Midbrain (tissue), 1 donor: ENCODE measurements at regions not wholly inside any gene's neighbourhood (a gene's known extent, or its start where the extent isn't known, plus 50 kb on each side); places are given as distances from the start of the nearest gene placed in this dataset.
"Not testable (repeated sequence)": the region's sequence is repeated elsewhere in the genome, so short reads cannot be mapped to it uniquely, and the experiment has no call there.

Source experiments
- DNase-seq: peaks from one replicate; lab custom pipeline; 2025; lab: John Stamatoyannopoulos, UW

- DNase-seq = no peak
Observed at GRCh38 chr14:105903971-105904370, 377.6 kb downstream of the TMEM121 start.

DNA sequence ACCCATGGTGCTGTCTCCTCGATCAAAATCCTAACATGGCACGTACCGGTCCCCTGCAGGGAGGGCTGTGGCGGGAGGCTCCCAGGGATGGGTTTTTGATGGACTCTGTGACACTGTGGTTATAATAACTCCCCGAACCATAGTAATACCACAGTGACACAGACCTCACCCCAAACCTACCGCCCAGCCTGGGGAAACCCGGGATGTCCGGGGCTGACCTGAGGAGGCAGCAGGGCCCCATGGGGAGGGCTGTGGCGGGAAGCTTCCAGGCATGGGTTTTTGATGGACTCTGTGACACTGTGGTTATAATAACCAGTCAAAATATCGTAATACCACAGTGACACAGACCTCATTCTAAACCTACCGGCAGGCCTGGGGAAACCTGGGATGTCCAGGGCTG, 378.0 kb downstream of the TMEM121 start:
- DNase-seq = no peak

- DNase-seq = no peak
Observed at GRCh38 chr14:105905456-105905855, 379.1 kb downstream of the TMEM121 start.

- DNase-seq = no peak
Observed at GRCh38 chr14:105907276-105907675, 380.9 kb downstream of the TMEM121 start.

GRCh38 chr14:105908006-105908405, 381.6 kb downstream of the TMEM121 start:
- DNase-seq = no peak

DNA sequence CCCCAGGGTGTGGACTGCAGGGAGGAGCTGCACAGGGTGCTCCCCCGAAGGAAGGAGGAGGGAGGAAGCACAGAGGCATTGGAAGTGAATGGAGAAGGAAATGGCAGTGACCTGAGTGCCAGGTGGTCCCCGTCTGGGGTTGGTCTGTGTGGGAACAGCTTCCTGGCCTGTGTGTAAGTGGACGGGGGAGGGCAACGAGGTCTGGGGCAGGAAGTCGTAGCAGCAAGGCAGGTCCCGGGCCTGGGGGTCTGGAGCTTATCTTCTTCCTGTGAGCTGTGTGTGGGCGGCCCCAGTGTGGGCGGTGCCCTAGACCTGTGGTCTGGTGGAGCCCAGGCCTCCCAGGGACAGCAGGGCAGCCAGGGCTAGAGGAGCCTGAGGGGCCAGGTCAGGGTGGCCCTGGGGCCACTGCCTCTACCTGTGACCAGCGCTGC, 382.1 kb downstream of the TMEM121 start:
- DNase-seq = no peak

DNA sequence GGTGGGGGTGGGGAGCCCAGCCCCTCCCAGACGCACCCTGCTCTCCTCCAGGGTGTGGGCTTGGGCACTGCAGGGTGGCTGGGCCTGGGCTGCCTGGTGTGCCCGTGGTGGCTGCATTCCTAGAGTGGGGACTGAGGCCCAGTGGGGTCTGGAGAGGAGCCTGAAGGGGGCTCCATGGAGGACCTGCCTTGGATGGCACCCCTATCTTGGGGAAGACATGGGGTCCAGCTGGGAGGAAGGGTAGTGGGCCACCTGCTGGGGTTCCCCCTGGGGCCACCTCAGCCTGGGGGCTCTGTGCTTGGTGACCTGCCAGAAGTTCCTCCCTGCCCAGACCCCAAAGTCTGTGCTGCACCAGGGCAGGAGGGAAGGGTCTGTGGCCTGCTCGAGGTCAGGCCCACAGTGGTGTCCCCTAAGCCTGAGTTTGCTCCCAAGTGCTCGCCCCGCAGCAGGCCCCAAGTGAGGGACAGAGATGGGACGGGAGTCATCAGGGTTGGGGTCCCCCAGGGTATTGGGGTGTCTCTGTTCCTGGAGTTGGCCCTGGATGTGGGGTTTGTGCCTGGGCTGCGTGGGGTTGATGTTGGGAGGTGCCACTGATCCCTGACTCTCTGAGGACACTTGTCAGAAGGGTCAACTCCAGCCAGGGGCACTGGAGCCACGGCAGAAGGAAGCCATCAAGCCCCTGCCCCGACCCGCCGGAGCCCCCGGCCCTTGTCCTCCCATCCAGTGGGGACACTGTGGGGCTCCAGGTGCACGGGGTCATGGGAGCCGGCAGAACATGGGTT, 382.9 kb downstream of the TMEM121 start:
- no peak for DNase-seq

DNA sequence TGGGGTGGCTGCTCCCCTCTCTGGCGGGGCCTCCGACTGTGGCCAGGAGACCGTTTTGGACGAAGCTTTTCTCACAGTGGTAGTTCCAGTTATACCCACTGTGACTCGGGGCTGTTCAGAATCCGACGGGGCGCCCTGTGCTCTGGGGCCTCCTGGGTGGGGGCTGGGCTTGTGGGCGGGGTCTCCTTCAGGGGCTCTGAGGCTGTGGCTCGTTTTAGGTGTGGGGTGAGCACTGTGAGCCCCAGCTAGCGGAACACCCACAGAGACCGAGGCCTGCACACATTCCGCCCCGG, 383.4 kb downstream of the TMEM121 start:
- not testable (repeated sequence) for DNase-seq

- DNase-seq = no peak
Observed at GRCh38 chr14:105910426-105910825, 384.0 kb downstream of the TMEM121 start.

DNA sequence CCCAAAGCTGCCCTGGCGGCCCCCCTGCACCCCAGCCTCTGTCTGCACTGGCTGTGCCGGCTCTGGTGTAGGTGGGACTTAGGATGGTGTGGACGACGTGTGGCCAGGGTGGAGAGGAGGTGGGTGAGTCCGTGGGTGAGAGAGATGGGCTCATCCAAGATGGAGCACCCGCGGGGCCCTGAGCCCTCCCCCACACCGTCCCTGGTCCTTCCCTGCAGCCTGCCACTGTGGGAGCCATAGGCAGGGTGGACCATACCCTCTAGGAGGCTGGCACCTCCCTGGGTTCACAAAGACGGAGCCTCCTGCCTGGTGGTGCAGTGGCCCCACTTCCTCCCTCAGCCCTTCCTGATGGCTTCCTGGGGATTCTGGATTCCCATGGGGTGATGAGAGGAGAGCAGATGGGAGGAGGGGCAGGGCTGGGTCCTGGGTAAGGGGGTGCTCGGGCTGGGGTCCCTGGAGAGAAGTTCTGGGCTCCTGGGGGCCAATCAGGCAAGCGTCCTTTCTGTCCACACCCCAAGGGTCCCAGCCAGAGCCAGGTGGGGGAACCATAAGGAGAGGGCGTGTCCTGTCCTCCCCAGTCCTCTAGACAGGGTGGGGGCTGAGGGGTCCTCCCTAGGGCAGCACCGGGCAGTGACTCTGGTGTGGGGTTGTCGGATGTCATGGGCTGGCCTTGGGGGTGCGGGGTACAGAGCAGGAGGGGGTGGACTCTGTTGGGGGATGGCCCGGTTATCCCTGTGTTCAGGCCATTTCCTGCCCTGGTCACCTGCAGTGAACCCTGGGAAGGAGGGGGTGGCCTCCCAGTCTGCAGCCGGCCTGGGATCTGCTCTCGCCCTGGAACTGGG, 384.8 kb downstream of the TMEM121 start:
- DNase-seq = no peak

- not testable (repeated sequence) for DNase-seq
Observed at GRCh38 chr14:105911848-105912292, 385.5 kb downstream of the TMEM121 start.

- DNase-seq = no peak
Observed at GRCh38 chr14:105912641-105913180, 386.3 kb downstream of the TMEM121 start.

DNA sequence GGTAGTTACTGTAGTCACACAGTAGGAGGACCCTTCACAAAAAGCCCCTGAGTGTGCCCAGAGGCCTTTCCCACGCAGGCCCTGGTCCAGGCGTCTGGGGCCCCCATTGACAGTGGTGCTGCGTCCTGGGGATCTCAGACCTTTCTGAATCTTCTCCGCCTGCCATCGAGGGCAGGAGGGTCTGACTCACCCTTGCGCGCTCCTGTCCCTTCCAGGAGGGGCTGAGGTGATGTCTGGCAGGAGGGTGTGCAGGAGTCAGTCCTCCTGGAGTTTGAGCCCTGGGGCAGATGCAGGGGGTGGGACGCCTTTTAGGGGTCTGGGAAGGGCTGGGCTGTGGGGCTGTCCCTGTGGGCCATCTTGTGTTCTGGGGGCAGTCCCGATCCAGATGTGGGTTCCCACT, 386.8 kb downstream of the TMEM121 start:
- no peak for DNase-seq

- DNase-seq = no peak
Observed at GRCh38 chr14:105913861-105914260, 387.5 kb downstream of the TMEM121 start.

- not testable (repeated sequence) for DNase-seq
Observed at GRCh38 chr14:105914281-105914680, 387.9 kb downstream of the TMEM121 start.

DNA sequence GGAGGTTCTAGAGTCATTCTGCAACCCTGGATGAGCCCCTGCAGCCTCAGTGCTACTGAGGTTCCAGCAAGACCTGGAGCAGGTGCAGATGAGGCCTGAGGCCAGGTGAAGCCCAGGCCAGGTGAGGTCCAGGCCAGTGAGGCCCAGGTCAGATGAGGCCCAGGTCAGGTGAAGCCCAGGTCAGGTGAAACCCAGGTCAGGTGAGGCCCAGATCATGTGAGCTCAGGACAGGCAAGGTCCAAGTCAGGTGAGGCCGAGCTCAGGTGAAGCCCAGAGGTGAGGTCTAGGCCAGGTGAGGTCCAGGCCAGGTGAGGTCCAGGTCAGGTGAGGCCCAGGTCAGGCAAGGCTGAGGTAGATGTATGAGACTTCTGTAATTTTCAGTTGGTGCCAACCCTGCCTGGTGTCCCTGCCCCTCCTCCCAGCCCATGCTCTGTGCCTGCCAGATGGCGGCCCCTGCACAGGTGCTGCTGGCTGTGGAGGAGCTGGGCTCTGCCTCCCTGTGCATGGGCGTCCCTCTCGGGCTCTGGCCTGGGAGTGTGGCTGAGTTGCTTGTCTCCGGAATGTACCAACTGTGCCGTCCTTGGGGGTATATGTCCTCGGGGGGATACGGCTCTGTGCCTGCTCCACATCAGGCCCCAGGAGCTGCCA, 388.5 kb downstream of the TMEM121 start:
- DNase-seq = no peak

DNA sequence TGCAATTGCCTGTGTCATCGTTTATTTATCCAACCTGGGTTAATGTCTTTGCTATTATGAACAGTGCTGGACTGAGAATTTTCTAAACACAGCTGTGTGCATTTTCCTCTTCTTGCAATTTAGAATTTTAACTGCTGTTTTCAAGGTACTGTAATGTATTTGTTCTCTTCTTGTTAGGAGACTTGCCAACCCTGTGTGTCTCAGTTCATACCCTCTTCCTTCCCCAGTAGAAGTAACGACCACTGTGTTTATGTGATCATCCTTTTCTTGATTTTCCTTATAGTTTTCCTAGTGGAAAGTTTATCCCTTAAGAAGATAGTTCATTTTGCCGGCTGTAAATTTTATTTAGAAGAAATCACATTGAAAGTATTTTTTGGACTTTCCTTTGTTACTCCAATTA, 389.2 kb downstream of the TMEM121 start:
- DNase-seq = not testable (repeated sequence)

DNA sequence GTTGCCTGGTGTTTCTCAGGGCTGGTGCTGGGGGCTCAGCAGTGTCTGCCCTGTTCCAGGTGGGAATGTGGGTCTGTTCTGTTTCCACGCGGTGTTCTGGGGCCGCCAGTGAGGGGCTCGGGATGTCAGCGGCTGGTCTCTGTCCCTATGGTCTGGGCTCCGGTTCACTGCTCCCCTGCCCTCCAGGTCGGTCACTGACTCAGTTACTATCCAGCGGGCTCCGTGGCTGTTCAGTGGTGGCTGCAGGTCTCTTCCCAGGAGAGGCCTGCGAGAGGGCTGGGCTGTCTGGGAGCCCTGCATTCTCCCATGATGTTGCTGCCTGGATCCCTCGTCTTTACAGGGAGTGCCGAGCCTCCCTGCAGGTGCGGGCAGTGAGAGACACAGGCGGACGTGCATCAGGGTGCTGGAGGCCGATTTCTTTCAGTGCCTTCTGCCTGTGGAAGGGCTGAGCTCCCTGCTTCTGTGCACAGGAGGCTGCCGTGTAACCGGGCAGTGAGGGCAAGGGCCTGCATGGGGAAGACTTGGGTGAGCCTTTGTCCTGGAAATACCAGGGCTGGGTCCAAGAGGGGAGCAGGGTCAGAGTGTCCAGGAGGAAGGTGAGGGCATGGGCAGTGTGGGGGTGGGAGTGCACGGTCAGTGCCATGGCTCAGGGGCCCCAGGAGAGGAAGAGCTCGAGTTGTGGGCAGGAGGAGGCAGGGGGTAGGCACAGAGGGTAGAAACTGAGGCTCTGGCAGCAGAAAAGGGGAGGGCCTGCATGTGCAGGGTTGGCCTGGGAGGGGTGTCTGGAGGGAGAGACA, 391.0 kb downstream of the TMEM121 start:
- not testable (repeated sequence) for DNase-seq

DNA sequence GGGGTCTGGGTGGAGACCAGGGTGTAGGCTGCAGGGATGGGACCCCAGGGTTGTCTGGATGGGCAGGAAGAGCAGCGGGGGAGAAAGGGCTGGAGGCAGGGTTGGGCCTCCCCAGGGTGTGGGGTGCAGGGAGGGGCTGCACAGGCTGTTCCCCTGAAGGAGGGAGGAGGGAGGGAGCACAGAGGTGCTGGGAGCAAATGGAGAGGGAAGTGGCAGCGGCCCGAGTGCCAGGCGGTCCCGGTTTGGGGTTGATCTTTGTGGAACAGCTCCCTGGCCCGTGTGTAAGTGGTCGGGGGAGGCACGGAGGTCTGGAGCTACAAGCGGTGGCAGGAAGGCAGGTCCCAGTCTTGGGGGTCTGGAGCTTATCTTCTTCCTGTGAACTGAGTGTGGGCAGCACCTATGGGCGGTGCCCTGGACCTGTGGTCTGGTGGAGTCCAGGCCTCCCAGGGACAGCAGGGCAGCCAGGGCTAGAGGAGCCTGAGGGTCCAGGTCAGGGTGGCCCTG, 391.6 kb downstream of the TMEM121 start:
- DNase-seq = no peak

DNA sequence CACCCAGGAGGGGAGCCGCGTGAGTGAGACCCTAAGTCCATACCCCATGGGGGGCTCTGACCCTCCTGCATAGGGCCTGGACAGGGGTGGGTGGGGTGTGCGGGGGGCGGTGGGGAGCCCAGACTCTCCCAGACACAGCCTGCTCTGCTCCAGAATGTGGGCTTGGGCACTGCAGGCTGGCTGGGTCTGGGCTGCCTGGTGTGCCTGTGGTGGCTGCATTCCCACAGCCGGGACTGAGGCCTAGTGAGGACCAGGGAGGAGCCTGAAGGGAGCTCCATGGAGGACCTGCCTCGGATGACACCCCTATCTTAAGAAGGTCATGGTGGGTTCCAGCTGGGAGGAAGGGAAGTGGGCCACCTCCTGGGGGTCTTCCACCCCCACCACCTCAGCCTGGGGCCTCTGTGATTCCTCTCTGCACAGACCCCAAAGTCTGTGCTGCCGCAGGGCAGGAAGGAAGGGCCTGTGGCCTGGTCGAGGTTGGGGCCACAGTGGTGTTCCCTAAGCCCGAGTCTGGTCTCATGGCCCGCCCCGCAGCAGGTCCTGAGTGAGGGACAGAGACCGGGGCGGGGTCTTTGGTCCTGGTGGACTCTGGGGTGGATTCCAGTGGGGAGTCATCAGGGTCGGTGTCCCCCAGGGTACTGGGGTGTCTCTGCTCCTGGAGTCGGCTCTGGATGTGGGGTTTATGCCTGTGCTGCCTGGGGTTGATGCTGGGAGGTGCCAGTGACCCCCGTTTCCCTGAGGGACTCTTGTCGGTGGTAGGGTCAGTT, 392.3 kb downstream of the TMEM121 start:
- DNase-seq = no peak
